ENCODE measurements at regions not wholly inside any gene's neighbourhood (a gene's known extent, or its start where the extent isn't known, plus 50 kb on each side); places are given as distances from the start of the nearest gene placed in this dataset.

GRCh38 chr2:104443145-104443544 is 410.8 kb upstream of the POU3F3 start:
- H3K27ac ChIP-seq (ENCODE audit: low read depth, low read length), result no peak overlapping the region
- H3K4me3 ChIP-seq (ENCODE audit: insufficient read depth, low read length, poor library complexity, severe bottlenecking), result no peak overlapping the region
- H3K79me2 ChIP-seq (ENCODE audit: insufficient read depth, low read length), result peaks cover 9% of the 10 kb centered on the region; the same call in 1 of the 2 replicates
- no peaks in the 10 kb centered on the region for H3K36me3 ChIP-seq (ENCODE audit: low read length)
- TF ChIP-seq EZH2phosphoT487 (conservative IDR thresholded peaks at IDR 0.05; ENCODE audit: low read length) (no peak), CTCF (IDR thresholded peaks at IDR 0.05; ENCODE audit: insufficient read depth, low read length, poor library complexity, severe bottlenecking) (no peak)
- H3K9me2 ChIP-seq (replicated peaks; ENCODE audit: insufficient read depth, low read length), result no peaks in the 10 kb centered on the region
- H3K9me3 ChIP-seq (ENCODE audit: insufficient read depth, low read length), result no peaks in the 10 kb centered on the region
- H3K9ac ChIP-seq (ENCODE audit: low read length), result no peak overlapping the region
- H4K20me1 ChIP-seq (ENCODE audit: low read depth, low read length), result no peaks in the 10 kb centered on the region
- H3F3A ChIP-seq (ENCODE audit: insufficient read depth), result no peaks in the 10 kb centered on the region
- H3K27me3 ChIP-seq (ENCODE audit: low read length), result no peaks in the 10 kb centered on the region
- no peak overlapping the region for H2AFZ ChIP-seq (ENCODE audit: low read depth, low read length, severe bottlenecking)
- no peak overlapping the region for H3K4me2 ChIP-seq (ENCODE audit: low read depth, low read length, poor library complexity, severe bottlenecking)

GRCh38 chr2:104444392-104444791 is 409.5 kb upstream of the POU3F3 start:
- TF ChIP-seq CTCF (IDR thresholded peaks at IDR 0.05; ENCODE audit: insufficient read depth, low read length, poor library complexity, severe bottlenecking) (no peak), EZH2phosphoT487 (conservative IDR thresholded peaks at IDR 0.05; ENCODE audit: low read length) (no peak)
- Histone ChIP-seq H3F3A (ENCODE audit: insufficient read depth) (no peaks in the 10 kb centered on the region), H3K4me3 (ENCODE audit: insufficient read depth, low read length, poor library complexity, severe bottlenecking) (no peak overlapping the region), H3K79me2 (ENCODE audit: insufficient read depth, low read length) (peaks cover 20% of the 10 kb centered on the region), H3K9ac (ENCODE audit: low read length) (no peak overlapping the region), H2AFZ (ENCODE audit: low read depth, low read length, severe bottlenecking) (no peak overlapping the region), H4K20me1 (ENCODE audit: low read depth, low read length) (no peaks in the 10 kb centered on the region), H3K36me3 (ENCODE audit: low read length) (no peaks in the 10 kb centered on the region), H3K27me3 (ENCODE audit: low read length) (no peaks in the 10 kb centered on the region), H3K4me2 (ENCODE audit: low read depth, low read length, poor library complexity, severe bottlenecking) (no peak overlapping the region), H3K27ac (ENCODE audit: low read depth, low read length) (no peak overlapping the region), H3K9me3 (ENCODE audit: insufficient read depth, low read length) (no peaks in the 10 kb centered on the region), H3K9me2 (replicated peaks; ENCODE audit: insufficient read depth, low read length) (no peaks in the 10 kb centered on the region)

- Histone ChIP-seq H2AFZ (ENCODE audit: low read depth, low read length, severe bottlenecking) (no peak overlapping the region), H3K27me3 (ENCODE audit: low read length) (no peaks in the 10 kb centered on the region), H3K9me2 (replicated peaks; ENCODE audit: insufficient read depth, low read length) (no peaks in the 10 kb centered on the region), H4K20me1 (ENCODE audit: low read depth, low read length) (no peaks in the 10 kb centered on the region), H3K9me3 (ENCODE audit: insufficient read depth, low read length) (no peaks in the 10 kb centered on the region), H3K27ac (ENCODE audit: low read depth, low read length) (no peak overlapping the region), H3K79me2 (ENCODE audit: insufficient read depth, low read length) (peaks cover 23% of the 10 kb centered on the region), H3K4me2 (ENCODE audit: low read depth, low read length, poor library complexity, severe bottlenecking) (no peak overlapping the region), H3K9ac (ENCODE audit: low read length) (no peak overlapping the region), H3K36me3 (ENCODE audit: low read length) (no peaks in the 10 kb centered on the region), H3K4me3 (ENCODE audit: insufficient read depth, low read length, poor library complexity, severe bottlenecking) (no peak overlapping the region), H3F3A (ENCODE audit: insufficient read depth) (no peaks in the 10 kb centered on the region)
- TF ChIP-seq EZH2phosphoT487 (conservative IDR thresholded peaks at IDR 0.05; ENCODE audit: low read length) (no peak), CTCF (IDR thresholded peaks at IDR 0.05; ENCODE audit: insufficient read depth, low read length, poor library complexity, severe bottlenecking) (no peak)
Measured at GRCh38 chr2:104444889-104445288, 409.0 kb upstream of the POU3F3 start.
